ENCODE measurements at regions not wholly inside any gene's neighbourhood (a gene's known extent, or its start where the extent isn't known, plus 50 kb on each side); places are given as distances from the start of the nearest gene placed in this dataset.

DNA sequence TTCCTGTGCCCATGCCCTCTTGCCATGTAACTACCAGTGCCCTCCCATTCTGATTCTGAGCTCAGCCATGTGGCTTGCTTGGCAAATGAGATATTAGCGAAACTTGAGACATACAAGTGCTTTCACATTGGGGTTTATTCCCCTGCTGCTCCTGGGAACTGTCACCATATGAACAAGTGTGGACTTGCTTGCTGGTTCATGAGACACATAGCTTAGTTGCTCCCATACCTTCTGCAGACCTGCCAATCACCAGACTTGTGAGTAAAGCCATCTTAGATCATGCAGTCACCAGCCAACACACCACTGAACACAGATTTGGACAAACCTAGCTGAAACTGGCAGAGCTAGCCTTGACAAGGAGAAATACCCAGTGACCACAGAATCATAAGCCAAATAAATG, 155.1 kb downstream of the SS18 start:
- H3K9me3 Mint-ChIP-seq = peaks cover 3% of the 10 kb centered on the region
- H3K4me3 Mint-ChIP-seq = no peak overlapping the region
- H3K27me3 Mint-ChIP-seq (ENCODE audit: low read depth) = peaks cover 5% of the 10 kb centered on the region
- H3K36me3 Mint-ChIP-seq (ENCODE audit: low read depth) = no peaks in the 10 kb centered on the region
- TF ChIP-seq, protein P1, sequence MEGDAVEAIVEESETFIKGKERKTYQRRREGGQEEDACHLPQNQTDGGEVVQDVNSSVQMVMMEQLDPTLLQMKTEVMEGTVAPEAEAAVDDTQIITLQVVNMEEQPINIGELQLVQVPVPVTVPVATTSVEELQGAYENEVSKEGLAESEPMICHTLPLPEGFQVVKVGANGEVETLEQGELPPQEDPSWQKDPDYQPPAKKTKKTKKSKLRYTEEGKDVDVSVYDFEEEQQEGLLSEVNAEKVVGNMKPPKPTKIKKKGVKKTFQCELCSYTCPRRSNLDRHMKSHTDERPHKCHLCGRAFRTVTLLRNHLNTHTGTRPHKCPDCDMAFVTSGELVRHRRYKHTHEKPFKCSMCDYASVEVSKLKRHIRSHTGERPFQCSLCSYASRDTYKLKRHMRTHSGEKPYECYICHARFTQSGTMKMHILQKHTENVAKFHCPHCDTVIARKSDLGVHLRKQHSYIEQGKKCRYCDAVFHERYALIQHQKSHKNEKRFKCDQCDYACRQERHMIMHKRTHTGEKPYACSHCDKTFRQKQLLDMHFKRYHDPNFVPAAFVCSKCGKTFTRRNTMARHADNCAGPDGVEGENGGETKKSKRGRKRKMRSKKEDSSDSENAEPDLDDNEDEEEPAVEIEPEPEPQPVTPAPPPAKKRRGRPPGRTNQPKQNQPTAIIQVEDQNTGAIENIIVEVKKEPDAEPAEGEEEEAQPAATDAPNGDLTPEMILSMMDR (IDR thresholded peaks at IDR 0.05; ENCODE audit: unreplicated experiment in 3 of 3) = no peak
- no peak overlapping the region for H3K27ac Mint-ChIP-seq
- H3K4me1 Mint-ChIP-seq = no peaks in the 10 kb centered on the region

- no peak overlapping the region for H3K4me3 Mint-ChIP-seq
- no peak overlapping the region for H3K27ac Mint-ChIP-seq
- H3K9me3 Mint-ChIP-seq = peaks cover 3% of the 10 kb centered on the region
- TF ChIP-seq, protein P1 (IDR thresholded peaks at IDR 0.05; ENCODE audit: unreplicated experiment in 3 of 3) = no peak
- H3K4me1 Mint-ChIP-seq = no peaks in the 10 kb centered on the region
- peaks cover 5% of the 10 kb centered on the region for H3K27me3 Mint-ChIP-seq (ENCODE audit: low read depth)
- H3K36me3 Mint-ChIP-seq (ENCODE audit: low read depth) = no peaks in the 10 kb centered on the region
These were observed 159.3 kb downstream of the SS18 start for GRCh38 chr18:25931126-25931525.

DNA sequence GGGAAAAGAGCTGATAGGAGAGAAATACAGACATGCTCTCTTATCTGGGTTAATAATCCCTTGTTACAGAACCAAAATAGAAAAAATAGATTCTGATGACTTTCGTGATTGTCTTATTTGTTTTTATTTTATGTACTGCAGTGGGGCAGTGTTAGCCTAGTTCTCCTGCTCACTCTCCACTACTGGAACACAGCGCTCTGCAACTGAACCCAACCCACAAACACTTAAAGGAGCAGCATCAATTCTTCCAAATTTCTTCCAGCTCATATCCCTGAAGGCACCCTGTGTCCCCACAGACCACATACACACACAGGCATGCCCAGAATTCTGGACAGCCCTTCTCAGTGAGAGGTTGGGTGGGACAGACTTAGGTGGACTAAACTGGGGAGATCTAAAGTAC, 160.6 kb downstream of the SS18 start:
- Mint-ChIP-seq H3K9me3 (no peaks in the 10 kb centered on the region), H3K4me1 (no peaks in the 10 kb centered on the region), H3K36me3 (ENCODE audit: low read depth) (no peaks in the 10 kb centered on the region), H3K27ac (no peak overlapping the region), H3K4me3 (no peak overlapping the region), H3K27me3 (ENCODE audit: low read depth) (no peaks in the 10 kb centered on the region)
- TF ChIP-seq, protein P1 (IDR thresholded peaks at IDR 0.05; ENCODE audit: unreplicated experiment in 3 of 3) = no peak

DNA sequence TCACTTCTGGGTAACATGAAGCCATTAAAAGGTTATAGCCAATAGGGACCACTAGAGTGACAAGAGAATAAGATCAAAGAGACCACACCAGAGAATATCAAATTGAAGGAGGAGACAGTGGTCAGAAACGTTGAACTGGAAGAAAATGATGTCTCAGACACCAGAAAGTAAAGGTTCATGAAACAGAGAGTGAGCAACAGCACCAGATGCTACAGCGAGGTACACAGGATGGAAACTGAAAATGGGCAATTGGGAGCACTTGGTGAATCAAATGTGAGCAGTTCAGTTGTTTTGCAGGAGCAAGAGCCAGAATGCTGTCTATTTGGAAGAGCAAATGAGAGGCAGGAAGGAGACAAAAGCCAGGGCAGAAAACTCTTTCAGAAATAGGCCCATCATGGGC, 162.6 kb downstream of the SS18 start:
- TF ChIP-seq, protein P1 (IDR thresholded peaks at IDR 0.05; ENCODE audit: unreplicated experiment in 3 of 3) = no peak
- Mint-ChIP-seq H3K4me1 (no peaks in the 10 kb centered on the region), H3K4me3 (no peak overlapping the region), H3K27me3 (ENCODE audit: low read depth) (no peaks in the 10 kb centered on the region), H3K27ac (no peak overlapping the region), H3K9me3 (no peaks in the 10 kb centered on the region), H3K36me3 (ENCODE audit: low read depth) (no peaks in the 10 kb centered on the region)

GRCh38 chr18:25923193-25923592, 167.2 kb downstream of the SS18 start:
- no peak overlapping the region for H3K27ac Mint-ChIP-seq
- no peaks in the 10 kb centered on the region for H3K36me3 Mint-ChIP-seq (ENCODE audit: low read depth)
- no peaks in the 10 kb centered on the region for H3K27me3 Mint-ChIP-seq (ENCODE audit: low read depth)
- H3K4me3 Mint-ChIP-seq = no peak overlapping the region
- TF ChIP-seq, protein P1 (IDR thresholded peaks at IDR 0.05; ENCODE audit: unreplicated experiment in 3 of 3) = no peak
- H3K9me3 Mint-ChIP-seq = no peaks in the 10 kb centered on the region
- H3K4me1 Mint-ChIP-seq = no peaks in the 10 kb centered on the region

- TF ChIP-seq, protein P1 (IDR thresholded peaks at IDR 0.05; ENCODE audit: unreplicated experiment in 3 of 3) = no peak
- Mint-ChIP-seq H3K27ac (no peak overlapping the region), H3K4me3 (no peak overlapping the region), H3K27me3 (ENCODE audit: low read depth) (no peaks in the 10 kb centered on the region), H3K36me3 (ENCODE audit: low read depth) (no peaks in the 10 kb centered on the region), H3K9me3 (no peaks in the 10 kb centered on the region), H3K4me1 (no peaks in the 10 kb centered on the region)
These were observed 168.6 kb downstream of the SS18 start for GRCh38 chr18:25921677-25922421.
